Fibroblast of mammary gland (primary cell): ENCODE measurements at regions not wholly inside any gene's neighbourhood (a gene's known extent, or its start where the extent isn't known, plus 50 kb on each side); places are given as distances from the start of the nearest gene placed in this dataset.
"Not testable (repeated sequence)": the region's sequence is repeated elsewhere in the genome, so short reads cannot be mapped to it uniquely, and the experiment has no call there.

Source experiments
- DNase-seq: peaks from one replicate; pipeline ENCODE4 v3.0.0-alpha.2; 2010; ENCODE audit warnings: low read depth
- H3K4me3 ChIP-seq: 2 replicates; pipeline ENCODE4 v1.5.1; 2011; ENCODE audit warnings: low read depth, mild to moderate bottlenecking, low read length, moderate library complexity; ENCODE audit not compliant: control insufficient read depth
- CTCF ChIP-seq: conservative IDR thresholded peaks from 2 replicates; pipeline ENCODE4 v1.5.1; 2011; ENCODE audit warnings: low read depth, low read length, inconsistent platforms; ENCODE audit not compliant: control insufficient read depth, insufficient read depth

DNA sequence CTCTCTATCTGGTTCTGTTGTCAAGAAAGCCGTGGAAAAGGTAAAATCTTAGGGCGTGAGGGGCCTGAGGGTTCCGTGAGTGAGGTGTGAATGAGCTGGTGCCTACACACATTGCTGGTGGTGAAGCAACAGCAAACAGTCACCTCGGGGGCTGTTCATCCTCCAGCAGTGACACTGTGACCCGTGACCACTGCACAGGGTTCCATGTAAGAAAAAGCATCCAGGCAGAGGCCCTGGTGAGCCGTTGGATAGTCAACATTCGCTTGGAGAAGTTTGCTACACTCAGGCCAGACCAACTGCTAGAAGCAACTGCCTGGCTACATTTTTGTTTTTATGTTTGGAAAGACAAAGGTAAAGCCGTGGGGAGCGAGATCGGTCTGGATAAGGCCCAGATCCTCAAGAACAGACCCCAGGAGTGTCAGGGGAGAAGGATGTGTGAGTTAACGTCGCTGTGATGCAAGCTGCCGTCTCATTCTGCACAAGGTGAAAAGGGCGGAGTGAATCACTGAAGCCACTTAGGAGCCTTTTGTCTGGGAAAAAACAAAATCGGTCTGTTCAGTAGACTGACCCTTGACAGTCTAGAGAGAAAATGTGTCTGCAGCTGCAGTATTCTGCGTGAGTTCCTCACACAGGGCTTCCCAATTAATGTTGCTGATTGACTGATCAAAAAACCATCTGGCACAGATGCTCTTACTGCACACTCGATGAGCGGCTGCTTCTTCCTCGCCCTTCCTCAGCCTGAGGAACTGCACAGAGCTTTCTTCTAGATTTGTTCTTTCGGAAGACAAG is 404.0 kb downstream of the SMOC2 start:
- no peak for DNase-seq
- no peak overlapping the region for H3K4me3 ChIP-seq
- no peak for TF ChIP-seq CTCF

- not testable (repeated sequence) for DNase-seq, H3K4me3 ChIP-seq
Measured at GRCh38 chr6:168842632-168843212, 401.7 kb downstream of the SMOC2 start.

DNA sequence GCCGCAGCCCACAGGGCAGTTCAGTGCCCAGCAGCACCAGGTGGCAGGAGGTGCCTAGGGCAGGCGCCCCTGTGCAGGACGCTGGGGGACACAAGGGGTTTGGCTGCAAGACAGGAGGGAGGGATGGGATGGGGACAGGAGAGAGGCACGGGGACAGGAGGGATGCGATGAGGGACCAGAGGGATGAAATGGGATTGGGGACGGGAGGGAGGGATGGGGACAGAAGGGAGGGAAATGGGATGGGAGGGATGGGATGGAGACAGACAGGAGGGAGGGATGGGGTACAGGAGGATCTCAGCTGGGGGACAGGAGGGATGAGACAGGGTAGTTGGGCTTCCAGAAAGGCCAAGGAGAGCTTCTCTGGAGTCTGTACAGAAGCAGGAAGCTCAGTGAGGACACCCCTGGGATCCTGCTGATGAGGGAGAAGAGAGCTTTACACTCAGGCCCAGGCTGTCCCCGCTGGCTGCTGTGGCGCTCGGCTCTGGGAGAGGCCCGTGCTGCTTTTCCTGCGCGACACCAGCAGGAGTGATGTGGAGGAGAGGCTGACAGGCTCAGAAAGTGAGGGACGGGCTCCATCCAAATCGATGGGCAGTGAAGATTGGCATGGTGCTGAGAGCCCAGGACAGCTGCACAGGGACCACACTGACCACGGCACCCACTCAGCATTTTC is 400.8 kb downstream of the SMOC2 start:
- TF ChIP-seq CTCF = no peak
- no peak overlapping the region for H3K4me3 ChIP-seq
- DNase-seq = no peak

GRCh38 chr6:168840932-168841331 is 399.9 kb downstream of the SMOC2 start:
- DNase-seq, H3K4me3 ChIP-seq: not testable (repeated sequence)

GRCh38 chr6:168840299-168840698 is 399.3 kb downstream of the SMOC2 start:
- not testable (repeated sequence) for H3K4me3 ChIP-seq, DNase-seq

GRCh38 chr6:168838037-168838399 is 397.0 kb downstream of the SMOC2 start:
- no peak overlapping the region for H3K4me3 ChIP-seq
- TF ChIP-seq CTCF = no peak
- no peak for DNase-seq

- no peak for TF ChIP-seq CTCF
- DNase-seq = no peak
- H3K4me3 ChIP-seq = no peak overlapping the region
Measured at GRCh38 chr6:168837254-168838036, 396.5 kb downstream of the SMOC2 start.

- no peak overlapping the region for H3K4me3 ChIP-seq
- DNase-seq = no peak
- no peak for TF ChIP-seq CTCF
Measured at GRCh38 chr6:168835991-168836390, 395.0 kb downstream of the SMOC2 start.
